Keratinocyte (primary cell): ENCODE measurements at regions not wholly inside any gene's neighbourhood (a gene's known extent, or its start where the extent isn't known, plus 50 kb on each side); places are given as distances from the start of the nearest gene placed in this dataset.

Experiments
- EZH2 ChIP-seq: IDR thresholded peaks from one replicate; pipeline ENCODE4 v1.6.1; 2012; ENCODE audit warnings: inconsistent platforms, mild to moderate bottlenecking, low read length, moderate library complexity
- TF ChIP-seq, protein P1 (sequence below), 3 experiments: IDR thresholded peaks in 1 of 3; conservative IDR thresholded peaks in 1 of 3; optimal IDR thresholded peaks in 1 of 3; 2 replicates in 2 of 3; 3 replicates in 1 of 3; pipeline versions ENCODE3 to v1.5.1; 2011; ENCODE audit warnings: low read length in 3 of 3, mild to moderate bottlenecking in 3 of 3, moderate library complexity in 2 of 3, control low read depth in 1 of 3, inconsistent platforms in 1 of 3; ENCODE audit not compliant: insufficient read depth in 2 of 3; ENCODE audit errors: extremely low read depth in 1 of 3

DNA sequence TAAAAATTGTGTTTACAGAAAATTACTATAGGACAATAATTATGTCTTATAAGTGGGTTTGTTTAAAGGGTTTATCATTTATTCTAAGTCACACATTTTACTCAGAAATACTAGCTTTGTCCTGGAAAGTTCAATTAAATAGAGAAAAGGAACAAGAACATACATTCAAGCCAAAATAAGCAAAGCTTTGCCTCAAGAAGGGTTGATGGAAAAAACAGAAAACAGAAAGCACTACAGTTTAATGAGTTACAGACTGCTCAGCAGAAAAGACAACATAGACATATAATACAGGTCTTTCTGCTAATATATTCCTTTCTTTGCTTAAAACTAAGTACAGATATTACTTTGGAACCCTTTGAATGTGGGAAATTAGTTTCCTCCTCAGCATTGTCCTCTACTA is 703.0 kb upstream of the LRFN5 start:
- TF ChIP-seq, protein P1, sequence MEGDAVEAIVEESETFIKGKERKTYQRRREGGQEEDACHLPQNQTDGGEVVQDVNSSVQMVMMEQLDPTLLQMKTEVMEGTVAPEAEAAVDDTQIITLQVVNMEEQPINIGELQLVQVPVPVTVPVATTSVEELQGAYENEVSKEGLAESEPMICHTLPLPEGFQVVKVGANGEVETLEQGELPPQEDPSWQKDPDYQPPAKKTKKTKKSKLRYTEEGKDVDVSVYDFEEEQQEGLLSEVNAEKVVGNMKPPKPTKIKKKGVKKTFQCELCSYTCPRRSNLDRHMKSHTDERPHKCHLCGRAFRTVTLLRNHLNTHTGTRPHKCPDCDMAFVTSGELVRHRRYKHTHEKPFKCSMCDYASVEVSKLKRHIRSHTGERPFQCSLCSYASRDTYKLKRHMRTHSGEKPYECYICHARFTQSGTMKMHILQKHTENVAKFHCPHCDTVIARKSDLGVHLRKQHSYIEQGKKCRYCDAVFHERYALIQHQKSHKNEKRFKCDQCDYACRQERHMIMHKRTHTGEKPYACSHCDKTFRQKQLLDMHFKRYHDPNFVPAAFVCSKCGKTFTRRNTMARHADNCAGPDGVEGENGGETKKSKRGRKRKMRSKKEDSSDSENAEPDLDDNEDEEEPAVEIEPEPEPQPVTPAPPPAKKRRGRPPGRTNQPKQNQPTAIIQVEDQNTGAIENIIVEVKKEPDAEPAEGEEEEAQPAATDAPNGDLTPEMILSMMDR (optimal IDR thresholded peaks at IDR 0.05 in 1 of 3, IDR thresholded peaks at IDR 0.05 in 1 of 3, conservative IDR thresholded peaks at IDR 0.05 in 1 of 3; ENCODE audit: extremely low read depth in 1 of 3, insufficient read depth in 2 of 3, low read length in 3 of 3): no peak
- no peak for TF ChIP-seq EZH2
